ENCODE measurements at regions not wholly inside any gene's neighbourhood (a gene's known extent, or its start where the extent isn't known, plus 50 kb on each side); places are given as distances from the start of the nearest gene placed in this dataset.
"Not testable (repeated sequence)": the region's sequence is repeated elsewhere in the genome, so short reads cannot be mapped to it uniquely, and the experiment has no call there.

DNA sequence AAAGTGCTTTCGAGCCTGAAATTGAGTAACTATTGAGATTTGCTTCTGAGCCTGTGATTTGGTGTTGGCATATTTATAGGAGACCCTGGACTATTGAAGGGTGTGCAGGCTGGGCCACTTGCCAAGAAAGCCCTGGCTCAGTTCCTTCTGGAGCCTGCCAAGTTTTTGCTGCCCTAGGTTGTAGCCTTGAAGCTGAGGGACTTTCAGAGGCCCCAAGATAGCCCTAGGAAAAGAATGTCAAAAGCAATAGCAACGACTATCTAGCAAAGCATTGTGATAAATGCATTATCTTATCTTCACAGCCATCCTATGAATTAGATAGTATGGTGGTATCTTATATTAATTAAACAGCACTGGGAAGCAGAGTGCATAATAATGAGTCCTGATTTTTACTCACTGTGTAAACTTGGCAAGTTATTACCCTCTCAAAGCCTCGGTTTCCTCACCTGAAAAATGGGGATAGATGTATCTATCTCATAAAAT, 473.7 kb upstream of the PODXL start:
- DNase-seq (ENCODE audit: low read depth), result no peak

DNA sequence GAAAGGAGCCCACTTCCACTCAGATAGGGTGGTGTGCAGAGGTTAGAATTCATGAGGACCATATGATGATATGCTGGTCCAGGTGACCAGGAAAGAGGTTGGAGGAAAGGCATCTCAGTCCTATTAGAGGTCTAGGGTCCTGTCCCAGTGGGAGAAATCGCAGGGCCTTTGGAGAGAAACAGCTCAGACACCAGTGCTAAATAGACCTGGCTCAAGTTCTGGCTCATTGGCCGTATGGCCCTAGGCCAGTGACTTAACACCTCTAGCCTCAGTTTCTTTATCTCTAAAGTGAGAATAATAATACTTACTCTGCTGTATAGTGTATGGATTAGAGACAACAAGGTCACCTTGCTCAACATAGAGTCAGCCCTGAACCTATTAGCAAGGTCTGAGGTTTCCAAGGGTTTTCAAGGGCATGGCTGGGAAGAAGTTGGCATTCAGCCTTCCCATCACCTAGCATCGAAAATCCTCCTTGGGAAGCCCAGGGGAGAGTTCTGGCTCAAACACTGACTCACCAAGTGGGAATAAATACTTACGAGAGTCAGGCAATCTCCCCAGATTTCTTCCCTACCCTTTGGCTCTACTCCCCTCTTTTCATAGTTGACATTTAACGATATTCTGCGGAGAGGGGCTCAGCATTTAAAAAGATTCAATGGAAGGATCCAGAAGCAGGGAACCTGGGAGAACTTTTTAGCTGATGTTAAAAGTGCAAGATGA, 473.1 kb upstream of the PODXL start:
- no peak for DNase-seq (ENCODE audit: low read depth)

DNA sequence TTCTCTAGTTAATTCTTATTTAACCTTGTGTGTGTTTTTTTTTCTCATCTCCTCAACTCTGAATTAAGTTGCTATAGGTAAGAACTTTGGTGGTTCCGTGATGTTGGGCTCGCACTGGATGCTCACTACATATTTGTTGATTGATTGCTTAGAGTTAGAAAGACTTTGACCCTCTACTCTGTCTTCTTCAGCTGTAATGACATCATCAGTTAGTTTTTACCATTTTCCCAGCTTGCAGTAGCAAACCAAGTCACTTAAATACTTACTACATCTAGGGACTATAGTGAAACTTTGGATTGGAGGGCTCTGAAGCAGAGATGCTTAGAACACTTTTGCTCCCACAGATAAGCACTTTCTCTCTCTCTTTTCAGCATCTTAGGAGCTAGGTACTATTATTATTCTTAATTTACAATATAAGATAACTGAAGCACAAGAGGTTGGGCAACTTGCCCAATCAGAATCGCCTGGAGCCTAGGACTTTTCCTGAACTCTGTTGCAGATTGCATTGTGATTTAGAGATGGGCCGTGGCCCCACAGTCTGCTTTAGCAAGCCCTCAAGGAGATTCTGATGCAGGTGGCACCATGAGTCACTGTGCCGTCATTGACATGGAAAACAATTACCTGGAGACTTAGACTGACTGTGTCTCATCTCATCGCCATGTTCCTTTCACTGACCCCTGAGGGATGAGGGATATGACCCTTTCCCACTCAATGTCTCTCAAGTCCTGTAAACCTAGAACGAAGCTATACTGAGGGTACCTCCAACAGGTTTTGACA, 471.9 kb upstream of the PODXL start:
- DNase-seq (ENCODE audit: low read depth), result no peak

DNA sequence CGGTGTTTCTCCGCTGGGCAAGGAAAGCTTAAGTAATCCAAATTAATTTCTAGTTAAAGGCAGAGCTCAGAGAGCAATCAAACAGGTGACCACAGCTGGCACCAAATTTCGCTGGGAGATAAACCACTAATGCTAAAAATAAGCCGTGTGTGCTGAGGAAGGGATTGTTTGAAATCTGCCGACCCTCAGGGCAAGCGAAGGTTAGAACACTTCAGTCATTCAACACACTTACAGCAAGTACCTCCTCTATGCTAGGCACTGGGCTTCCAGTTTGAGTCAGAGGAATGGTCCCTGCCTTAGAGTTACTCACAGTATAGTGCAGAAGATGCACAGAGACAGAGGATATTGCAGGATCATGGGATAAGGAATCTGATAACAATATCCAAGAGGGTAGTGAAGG, 467.9 kb upstream of the PODXL start:
- no peak for DNase-seq (ENCODE audit: low read depth)

DNA sequence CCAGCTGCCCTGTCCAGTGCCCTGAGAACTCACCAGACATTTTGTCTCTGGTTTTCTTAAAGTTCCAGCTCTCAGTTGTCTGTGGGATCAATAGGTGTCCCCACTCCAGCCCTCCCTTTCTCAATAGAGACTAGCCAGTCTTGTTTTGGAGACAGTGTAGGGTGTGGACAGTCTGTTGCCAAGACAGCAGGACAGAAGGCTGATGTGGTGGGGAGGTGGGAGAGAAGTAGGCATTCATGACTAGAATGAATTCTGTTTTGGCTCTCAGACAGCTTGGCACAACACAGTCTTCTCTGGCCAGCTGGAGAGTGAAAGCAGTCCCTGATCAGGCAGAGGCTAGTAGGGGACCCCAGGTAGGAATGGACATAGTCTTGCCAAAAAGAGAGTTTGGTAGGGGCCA, 467.0 kb upstream of the PODXL start:
- no peak for DNase-seq (ENCODE audit: low read depth)

DNA sequence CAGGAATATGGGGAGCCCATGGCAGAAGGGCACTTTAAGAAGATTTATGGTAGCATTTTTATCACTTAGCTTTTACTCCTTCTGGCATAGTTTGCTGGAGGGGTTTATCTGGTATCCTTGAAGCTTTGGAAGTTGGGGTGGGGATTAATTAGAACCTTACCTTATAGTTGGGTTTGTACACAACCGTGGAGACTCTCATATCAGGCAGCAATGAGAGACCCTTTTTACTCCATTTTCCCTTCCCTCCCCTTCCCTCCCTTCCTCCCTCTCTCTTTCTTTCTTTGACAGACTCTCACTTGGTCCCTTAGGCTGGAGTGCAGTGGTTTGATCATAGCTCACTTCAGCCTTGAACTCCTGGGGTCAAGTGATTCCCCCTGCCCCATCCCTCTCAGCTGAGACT, 465.8 kb upstream of the PODXL start:
- no peak for DNase-seq (ENCODE audit: low read depth)

DNA sequence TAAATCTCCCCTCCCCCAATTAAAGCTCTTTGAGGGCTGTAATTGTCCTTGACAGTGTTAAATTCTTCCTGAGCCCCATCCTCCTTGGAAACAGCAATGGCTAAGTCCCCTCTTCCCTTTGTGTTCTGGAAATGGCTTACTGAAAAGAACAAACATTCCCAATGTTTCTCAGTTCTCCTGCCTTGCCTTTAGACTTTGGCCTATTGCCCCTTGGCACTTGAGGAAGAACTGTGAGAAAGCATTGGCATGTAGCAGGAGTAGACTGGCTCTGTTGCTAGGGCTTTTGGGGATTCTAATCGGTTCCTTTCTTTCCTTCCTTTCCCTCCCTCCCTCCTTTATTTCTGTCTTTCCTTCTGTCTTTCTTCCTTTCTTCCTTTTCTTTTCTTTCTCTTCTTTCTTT, 463.3 kb upstream of the PODXL start:
- DNase-seq (ENCODE audit: low read depth), result no peak

DNA sequence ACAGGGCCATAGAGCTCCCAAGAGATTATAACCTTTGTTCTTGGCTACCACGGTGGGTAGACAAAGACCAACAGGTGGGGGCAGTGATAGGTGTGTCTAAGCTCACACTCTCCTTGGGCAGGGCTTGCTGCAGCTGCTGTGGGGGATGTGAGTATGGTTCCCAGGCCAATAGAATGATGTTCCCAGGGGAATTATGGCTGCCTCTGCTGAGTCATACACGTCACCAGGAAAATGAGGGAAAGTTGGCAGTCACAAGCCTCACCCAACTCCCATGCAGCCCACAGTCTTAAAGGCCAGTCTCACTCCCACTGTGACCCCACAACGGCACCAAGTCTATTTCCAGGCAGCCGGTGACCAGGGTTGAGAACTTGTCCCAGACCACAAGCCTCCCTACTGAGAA, 453.4 kb upstream of the PODXL start:
- peak; percentile 16 for DNase-seq (ENCODE audit: low read depth)

DNA sequence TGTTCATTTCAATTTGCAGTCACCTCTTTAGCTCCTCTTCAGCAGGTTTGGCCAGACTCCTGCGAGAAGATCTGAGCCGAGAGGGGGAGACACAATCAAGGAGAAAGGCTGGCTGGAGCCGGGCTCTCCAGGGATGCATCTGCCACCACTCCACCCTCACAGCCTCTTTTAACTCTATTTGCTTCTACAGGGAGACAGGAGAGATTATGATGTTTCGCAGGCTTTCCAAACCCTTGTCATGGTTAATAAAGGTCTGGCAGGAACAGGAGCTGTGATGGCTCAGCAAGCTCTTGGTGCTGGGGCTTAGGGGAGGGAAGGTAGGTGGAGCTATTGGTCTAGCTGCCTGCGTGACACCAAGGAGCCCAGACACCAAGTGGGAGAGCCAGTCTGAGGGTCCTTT, 448.1 kb upstream of the PODXL start:
- no peak for DNase-seq (ENCODE audit: low read depth)

DNA sequence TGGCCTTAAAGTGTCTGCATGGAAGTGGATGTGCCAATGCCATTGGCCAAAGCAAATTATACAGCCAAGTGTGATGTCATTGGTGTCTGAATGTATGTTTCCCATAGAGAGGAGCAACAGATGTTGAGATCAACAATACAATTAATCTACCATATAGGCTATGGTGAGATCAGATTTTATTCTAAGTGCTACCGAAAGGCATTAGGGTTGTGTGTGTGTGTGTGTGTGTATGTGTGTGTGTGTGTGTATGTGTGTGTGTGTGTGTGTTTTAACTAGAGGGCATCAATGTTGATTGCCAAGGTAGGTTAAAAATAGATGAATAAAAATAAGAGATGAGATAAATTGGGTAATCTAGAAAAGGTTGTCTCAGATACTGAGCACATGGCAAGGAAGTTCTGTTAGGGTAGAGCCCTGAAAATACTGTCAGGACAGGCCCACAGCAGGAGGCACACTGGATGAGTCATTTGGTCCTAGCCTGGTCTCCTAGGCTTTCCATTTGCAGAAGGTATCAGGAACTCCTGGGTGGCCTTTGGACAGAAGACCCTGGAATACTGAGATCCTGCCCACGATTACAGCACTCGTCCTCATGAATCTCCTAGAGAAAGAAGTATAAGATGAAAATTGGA, 446.0 kb upstream of the PODXL start:
- no peak for DNase-seq (ENCODE audit: low read depth)

DNA sequence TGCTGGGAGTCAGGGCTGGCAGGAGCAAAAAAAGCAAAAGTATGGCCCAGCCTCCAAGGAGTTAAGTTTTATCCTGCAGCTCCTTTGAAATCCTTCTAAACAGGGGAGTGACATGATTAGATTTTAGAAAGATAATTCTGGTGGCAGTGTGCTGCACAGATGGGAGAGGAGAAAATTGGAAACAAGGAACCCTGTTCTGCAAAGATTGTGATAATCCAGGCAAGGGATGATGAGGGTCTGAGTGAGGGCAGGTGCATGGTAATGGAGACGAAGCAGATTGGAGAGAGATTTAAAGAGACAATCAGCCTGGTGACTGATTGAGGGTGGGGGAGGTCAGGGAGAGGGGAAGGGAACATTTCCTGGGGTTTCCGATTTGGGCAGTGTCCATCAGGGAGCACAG, 444.7 kb upstream of the PODXL start:
- DNase-seq (ENCODE audit: low read depth), result no peak

DNA sequence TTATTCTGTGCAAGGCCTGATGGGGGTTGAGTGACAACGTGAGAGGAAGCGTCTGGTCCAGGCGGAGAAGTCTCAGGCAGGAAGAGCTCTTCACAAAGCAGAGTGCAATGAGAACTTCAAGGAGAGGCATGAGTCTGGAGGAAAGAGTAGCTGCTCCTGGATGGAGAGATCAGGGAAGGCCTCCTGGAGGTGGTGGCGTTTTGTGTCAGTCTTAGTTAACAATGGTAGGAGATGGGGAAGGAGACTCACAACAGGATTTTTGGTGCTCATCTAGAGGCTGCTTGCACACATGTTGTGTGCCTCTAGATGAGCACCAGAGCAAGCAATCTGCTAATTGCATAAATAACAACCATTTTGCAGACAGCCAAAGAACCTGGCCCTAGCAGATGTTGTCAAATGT, 442.8 kb upstream of the PODXL start:
- no peak for DNase-seq (ENCODE audit: low read depth)

DNA sequence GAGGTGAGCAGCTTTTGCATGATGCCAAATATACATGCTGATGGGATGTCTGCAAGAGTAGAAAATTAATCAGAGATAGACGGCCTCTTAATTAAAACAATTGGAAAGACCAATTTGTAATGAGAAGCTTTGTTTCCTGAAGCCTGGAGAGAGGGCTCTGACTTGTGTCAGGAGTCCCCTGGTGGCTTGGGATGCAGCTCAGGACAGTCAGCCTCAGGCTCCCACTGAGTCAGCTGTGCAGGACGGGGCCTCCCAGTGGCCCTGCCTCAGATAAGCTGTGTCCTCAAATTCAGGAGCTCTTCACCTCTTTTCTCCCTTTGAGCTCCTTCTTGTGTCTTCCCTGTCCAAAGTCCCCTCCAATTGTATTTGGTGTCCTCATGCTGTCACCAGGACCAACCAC, 438.9 kb upstream of the PODXL start:
- DNase-seq (ENCODE audit: low read depth), result no peak

DNA sequence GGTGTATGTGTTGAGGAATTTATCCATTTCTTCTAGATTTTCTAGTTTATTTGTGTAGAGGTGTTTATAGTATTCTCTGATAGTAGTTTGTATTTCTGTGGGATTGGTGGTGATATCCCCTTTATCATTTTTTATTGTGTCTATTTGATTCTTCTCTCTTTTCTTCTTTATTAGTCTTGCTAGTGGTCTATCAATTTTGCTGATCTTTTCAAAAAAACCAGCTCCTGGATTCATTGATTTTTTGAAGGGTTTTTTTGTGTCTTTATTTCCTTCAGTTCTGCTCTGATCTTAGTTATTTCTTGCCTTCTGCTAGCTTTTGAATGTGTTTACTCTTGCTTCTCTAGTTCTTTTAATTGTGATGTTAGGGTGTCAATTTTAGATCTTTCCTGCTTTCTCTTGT, 424.6 kb upstream of the PODXL start:
- DNase-seq (ENCODE audit: low read depth), result not testable (repeated sequence)

DNA sequence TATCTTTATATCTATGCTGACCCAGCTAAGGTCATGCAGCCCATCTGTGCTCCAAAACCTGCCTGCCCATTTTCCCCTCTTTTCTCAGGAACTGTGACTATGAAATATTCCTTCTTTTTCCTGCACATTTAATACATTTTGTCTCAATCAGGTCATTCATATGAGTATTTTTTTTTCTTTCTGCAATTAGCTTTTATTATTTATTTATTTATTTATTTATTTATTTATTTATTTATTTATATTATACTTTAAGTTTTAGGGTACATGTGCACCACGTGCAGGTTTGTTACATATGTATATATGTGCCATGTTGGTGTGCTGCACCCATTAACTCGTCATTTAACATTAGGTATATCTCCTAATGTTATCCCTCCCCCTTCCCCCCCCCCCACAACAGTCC, 421.7 kb upstream of the PODXL start:
- not testable (repeated sequence) for DNase-seq (ENCODE audit: low read depth)

DNA sequence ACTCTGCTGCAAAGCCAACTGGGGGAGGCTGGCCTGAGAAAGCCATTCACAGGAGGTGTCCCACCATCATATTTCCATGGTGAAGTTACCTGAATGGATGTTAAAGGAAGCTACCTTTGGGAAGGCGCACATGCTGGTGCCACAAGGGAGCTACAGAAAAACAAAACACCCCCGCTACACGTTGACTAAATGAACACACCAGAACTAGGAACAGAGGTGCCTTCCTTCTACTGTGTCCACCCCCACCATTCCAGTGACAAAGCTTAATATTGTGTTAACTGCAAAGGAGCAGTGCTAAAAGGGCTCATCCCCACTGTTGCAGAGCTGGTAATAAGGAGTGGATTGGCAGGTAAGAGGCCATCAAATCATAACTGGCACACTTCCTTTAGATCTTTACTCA, 420.0 kb upstream of the PODXL start:
- DNase-seq (ENCODE audit: low read depth), result no peak

DNA sequence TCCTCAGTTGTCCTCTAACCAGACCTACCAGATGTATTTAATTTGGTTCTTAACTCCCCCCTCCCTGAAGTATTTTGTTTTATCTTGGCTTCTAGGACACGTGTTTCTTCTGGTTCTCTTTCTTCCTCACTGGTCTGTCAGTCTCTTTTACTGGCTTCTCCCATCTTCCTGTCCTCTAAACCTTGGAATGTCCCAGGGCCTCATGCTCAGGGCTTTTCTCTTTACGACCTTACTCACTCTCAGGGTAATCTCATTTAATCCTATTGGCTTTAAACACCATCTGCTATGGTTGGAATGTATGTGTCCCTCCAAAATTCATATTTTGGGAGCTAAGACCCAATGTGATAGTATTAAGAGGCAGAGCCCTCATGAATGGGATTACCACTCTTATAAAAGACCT, 418.2 kb upstream of the PODXL start:
- DNase-seq (ENCODE audit: low read depth), result no peak

DNA sequence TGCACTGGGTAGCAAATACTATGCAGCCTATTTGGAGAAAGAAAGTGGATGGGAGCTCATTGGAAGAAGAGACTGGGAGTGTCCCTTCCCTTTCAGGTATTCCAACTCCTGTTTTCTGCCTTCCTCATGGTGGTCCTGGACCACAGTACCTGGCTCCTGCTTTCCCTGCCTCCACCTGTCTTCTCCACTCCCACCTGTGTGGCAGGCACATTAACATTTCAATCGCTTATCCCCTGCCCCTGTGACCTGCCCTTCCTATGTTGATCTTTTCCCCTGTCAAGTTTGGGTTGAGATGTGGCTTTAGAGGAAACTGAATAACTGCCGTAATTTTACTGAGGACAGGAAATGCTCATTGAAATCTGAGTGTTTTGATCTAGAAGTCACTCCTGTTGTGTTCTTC, 415.8 kb upstream of the PODXL start:
- DNase-seq (ENCODE audit: low read depth), result no peak

DNA sequence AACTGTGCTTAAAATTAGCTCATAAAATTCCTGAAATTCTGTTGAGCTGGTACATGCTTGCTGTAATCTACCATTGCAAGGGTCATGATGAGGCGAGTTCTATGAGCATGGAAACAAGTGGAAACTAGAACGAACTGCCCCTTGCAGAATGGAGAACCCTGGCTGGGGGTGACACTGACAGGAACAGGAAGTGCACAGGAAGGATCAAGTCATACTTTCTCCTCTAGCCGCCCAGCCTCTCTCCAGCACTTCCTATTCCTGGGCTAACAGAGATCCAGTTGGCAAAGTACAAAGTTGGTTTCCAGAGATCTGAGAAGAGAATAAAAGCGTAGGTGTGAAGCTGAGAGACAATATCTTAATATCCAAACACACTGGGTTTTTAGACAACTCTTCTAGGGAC, 414.2 kb upstream of the PODXL start:
- DNase-seq (ENCODE audit: low read depth), result no peak

DNA sequence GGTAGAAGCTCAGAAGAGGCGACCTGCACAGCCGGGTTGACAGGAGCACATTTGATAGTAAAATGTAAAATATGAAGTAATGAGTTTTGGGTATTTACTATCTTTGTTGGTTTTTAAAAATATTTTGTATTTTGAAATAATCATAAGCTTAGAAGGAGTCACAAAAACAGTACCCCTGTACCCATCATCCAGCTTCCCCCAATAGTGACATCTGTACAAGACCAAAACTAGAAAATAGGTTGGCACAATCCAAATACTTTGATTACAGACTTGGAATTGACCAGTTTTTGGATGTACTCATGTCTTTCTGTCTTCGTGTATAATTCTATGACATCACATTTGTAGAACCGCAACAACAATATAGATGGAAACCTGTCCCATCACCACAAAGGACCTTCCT, 413.1 kb upstream of the PODXL start:
- no peak for DNase-seq (ENCODE audit: low read depth)

DNA sequence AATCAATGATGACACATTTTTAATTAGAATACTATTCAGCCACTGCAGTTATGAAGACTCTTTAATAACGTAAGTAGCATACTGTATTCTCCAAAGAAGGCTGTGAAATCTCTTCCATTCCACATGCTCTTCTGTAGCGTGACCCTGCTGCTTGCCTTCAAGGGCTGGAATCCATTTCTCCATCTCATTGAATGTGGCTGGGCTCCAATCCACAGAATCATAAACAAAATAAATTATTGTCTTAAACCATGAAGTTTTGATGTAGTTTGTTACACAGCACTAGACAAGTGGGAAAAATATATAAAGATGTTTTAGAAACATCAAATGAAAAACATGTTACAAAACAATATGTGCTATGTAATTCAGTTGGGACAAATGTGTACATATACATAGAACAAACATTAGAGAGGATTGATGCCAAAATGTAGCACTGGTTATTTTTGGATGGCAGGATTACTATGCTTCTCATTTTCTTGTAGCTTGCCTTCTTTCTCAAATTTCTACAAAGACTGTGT, 410.8 kb upstream of the PODXL start:
- DNase-seq (ENCODE audit: low read depth), result no peak

DNA sequence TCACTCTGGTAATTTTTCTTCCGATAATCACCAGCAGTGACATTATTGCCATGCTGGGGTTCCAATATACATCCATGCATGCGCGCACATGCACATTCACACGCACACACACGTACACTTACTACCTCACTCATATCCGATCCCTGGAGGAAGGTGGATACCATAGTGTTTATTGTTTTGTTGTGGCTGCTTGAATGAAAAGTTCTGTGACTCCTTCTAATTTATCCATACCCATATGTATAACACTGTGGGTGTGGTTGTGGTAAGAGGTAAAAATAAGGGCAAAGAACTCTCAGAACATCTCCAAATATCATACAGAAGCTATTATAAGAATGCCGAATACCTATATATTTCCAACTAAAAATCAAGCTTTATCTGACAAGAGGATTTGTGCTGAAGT, 407.8 kb upstream of the PODXL start:
- no peak for DNase-seq (ENCODE audit: low read depth)

DNA sequence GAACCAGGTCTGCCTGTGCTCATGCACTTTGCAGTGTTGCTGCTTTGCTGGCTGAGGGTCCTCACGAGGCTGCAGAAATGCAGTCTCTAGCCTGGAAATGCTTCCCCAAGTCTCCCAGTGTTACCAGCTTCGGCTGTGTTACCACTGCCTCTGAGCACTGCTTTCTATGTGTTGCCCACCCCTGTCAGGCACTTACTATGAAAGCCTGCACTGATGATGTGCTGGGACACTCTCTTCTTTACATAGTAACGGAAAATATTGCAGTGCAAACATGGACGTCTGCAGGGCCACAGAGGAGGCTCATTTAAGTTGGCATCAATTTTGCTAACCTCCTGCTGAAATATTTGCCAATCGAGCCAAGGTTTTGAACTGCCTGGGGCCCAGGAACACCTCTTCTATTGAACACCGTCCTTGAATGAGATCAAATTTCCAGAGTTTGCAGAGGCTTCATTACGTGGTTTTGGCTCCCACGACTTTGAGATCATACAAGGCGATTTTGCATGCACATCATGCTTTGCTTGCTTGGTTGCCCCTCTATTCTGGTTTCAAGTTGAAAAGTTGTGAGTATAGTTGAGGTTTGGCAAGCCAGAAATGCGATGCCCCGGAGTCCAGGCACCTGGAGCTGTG, 404.7 kb upstream of the PODXL start:
- DNase-seq (ENCODE audit: low read depth), result no peak
